ENCODE measurements at regions not wholly inside any gene's neighbourhood (a gene's known extent, or its start where the extent isn't known, plus 50 kb on each side); places are given as distances from the start of the nearest gene placed in this dataset.
A peak's percentile ranks its signal among the peaks of the same experiment; 100 is the strongest.
"Not testable (repeated sequence)": the region's sequence is repeated elsewhere in the genome, so short reads cannot be mapped to it uniquely, and the experiment has no call there.

GRCh38 chr12:86945685-86946196 lies 689.5 kb upstream of the MGAT4C start:
- no peak overlapping the region for H3K4me3 ChIP-seq (ENCODE audit: low read depth, low read length)
- no peak for TF ChIP-seq CTCF (conservative IDR thresholded peaks at IDR 0.05; ENCODE audit: low read depth, low read length)
- DNase-seq (ENCODE audit: low read depth) = no peak

- H3K4me3 ChIP-seq (ENCODE audit: low read depth, low read length); DNase-seq (ENCODE audit: low read depth): not testable (repeated sequence)
Observed at GRCh38 chr12:86944197-86944819, 688.1 kb upstream of the MGAT4C start.

GRCh38 chr12:86931714-86932113 lies 675.5 kb upstream of the MGAT4C start:
- H3K4me3 ChIP-seq (ENCODE audit: low read depth, low read length) = no peak overlapping the region
- no peak for DNase-seq (ENCODE audit: low read depth)
- TF ChIP-seq CTCF (conservative IDR thresholded peaks at IDR 0.05; ENCODE audit: low read depth, low read length) = no peak

- H3K4me3 ChIP-seq (ENCODE audit: low read depth, low read length) = no peak overlapping the region
- DNase-seq (ENCODE audit: low read depth) = no peak
Observed at GRCh38 chr12:86929962-86930361, 673.8 kb upstream of the MGAT4C start.

GRCh38 chr12:86917121-86917520 lies 660.9 kb upstream of the MGAT4C start:
- DNase-seq (ENCODE audit: low read depth) = no peak
- TF ChIP-seq CTCF (conservative IDR thresholded peaks at IDR 0.05; ENCODE audit: low read depth, low read length) = no peak
- H3K4me3 ChIP-seq (ENCODE audit: low read depth, low read length) = no peak overlapping the region

More at GRCh38 chr12:86929962-86930361, 673.8 kb upstream of the MGAT4C start:
- no peak for TF ChIP-seq CTCF (conservative IDR thresholded peaks at IDR 0.05; ENCODE audit: low read depth, low read length)

- peak; percentile 85 for TF ChIP-seq CTCF (conservative IDR thresholded peaks at IDR 0.05; ENCODE audit: low read depth, low read length)
- DNase-seq (ENCODE audit: low read depth) = peak; percentile 7
- H3K4me3 ChIP-seq (ENCODE audit: low read depth, low read length) = no peak overlapping the region
Observed at GRCh38 chr12:86914721-86915120, 658.5 kb upstream of the MGAT4C start.

GRCh38 chr12:86911973-86912372 lies 655.8 kb upstream of the MGAT4C start:
- DNase-seq (ENCODE audit: low read depth) = no peak
- no peak for TF ChIP-seq CTCF (conservative IDR thresholded peaks at IDR 0.05; ENCODE audit: low read depth, low read length)
- no peak overlapping the region for H3K4me3 ChIP-seq (ENCODE audit: low read depth, low read length)
